HCT116 (cell line): ENCODE measurements at regions not wholly inside any gene's neighbourhood (a gene's known extent, or its start where the extent isn't known, plus 50 kb on each side); places are given as distances from the start of the nearest gene placed in this dataset.

Source experiments
- CBX3 ChIP-seq: IDR thresholded peaks from 2 replicates; pipeline ENCODE4 v1.6.1; 2012; ENCODE audit warnings: low read depth
- CTCF ChIP-seq, 3 experiments: fragments of 200-600 bp in 1 of 3; sonication (generic) in 1 of 3; IDR thresholded peaks in 2 of 3; conservative IDR thresholded peaks in 1 of 3; 2 replicates each; pipeline ENCODE4 v1.5.1; 2012 to 2017; ENCODE audit warnings: low read depth in 2 of 3, low read length in 2 of 3, antibody characterized with exemption in 1 of 3, borderline replicate concordance in 1 of 3, control low read depth in 1 of 3, mild to moderate bottlenecking in 1 of 3, mixed read lengths in 1 of 3, mixed run types in 1 of 3, moderate library complexity in 1 of 3; ENCODE audit not compliant: insufficient read depth in 1 of 3
- JUND ChIP-seq: IDR thresholded peaks from 2 replicates; pipeline ENCODE4 v1.6.1; 2012
- POLR2A ChIP-seq: IDR thresholded peaks from 2 replicates; pipeline ENCODE4 v1.7.0; 2011; ENCODE audit warnings: borderline replicate concordance; ENCODE audit not compliant: insufficient read depth, insufficient read length; ENCODE audit errors: extremely low read depth
- POLR2AphosphoS5 ChIP-seq: IDR thresholded peaks from 2 replicates; pipeline ENCODE4 v1.6.1; 2011; ENCODE audit warnings: mild to moderate bottlenecking, low read depth, low read length, moderate library complexity
- RAD21 ChIP-seq: IDR thresholded peaks from 2 replicates; pipeline ENCODE4 v1.6.1; 2012; ENCODE audit warnings: low read depth, mild to moderate bottlenecking
- SP1 ChIP-seq: IDR thresholded peaks from 2 replicates; pipeline ENCODE4 v1.6.1; 2012; ENCODE audit warnings: low read depth
- ZBTB33 ChIP-seq: IDR thresholded peaks from 2 replicates; pipeline ENCODE4 v1.6.1; 2011; ENCODE audit warnings: mild to moderate bottlenecking, low read length, moderate library complexity; ENCODE audit not compliant: insufficient replicate concordance; ENCODE audit errors: extremely low read depth
- TF ChIP-seq, protein P1 (sequence below): IDR thresholded peaks from 2 replicates; pipeline ENCODE4 v1.6.1; 2012

DNA sequence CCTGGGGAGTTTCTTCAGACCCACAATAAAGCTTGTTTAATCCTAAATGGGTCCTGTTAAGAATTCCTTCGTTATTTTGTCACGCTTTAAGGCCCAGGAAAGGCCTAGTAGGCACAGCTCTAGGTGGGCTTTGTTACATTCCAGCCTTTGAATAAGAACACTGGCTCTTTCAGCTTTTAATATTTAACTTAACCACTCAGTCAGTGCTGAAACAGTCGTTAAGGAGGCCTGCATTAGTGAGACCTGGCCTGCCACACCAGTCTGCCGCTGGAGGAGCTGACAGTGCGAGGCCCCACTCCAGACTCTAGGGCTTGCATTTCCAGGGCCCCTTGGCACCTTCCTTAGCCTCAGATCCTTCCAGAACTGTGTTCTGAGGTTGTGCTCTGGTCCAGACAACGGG is 351.4 kb downstream of the GLRX3 start:
- no peak for TF ChIP-seq POLR2A
- no peak for TF ChIP-seq CBX3
- no peak for TF ChIP-seq CTCF (IDR thresholded peaks at IDR 0.05 in 2 of 3, conservative IDR thresholded peaks at IDR 0.05 in 1 of 3; ENCODE audit: borderline replicate concordance in 1 of 3, insufficient read depth in 1 of 3, low read depth in 2 of 3, low read length in 2 of 3)
- TF ChIP-seq, protein P1, sequence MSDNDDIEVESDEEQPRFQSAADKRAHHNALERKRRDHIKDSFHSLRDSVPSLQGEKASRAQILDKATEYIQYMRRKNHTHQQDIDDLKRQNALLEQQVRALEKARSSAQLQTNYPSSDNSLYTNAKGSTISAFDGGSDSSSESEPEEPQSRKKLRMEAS, result no peak
- no peak for TF ChIP-seq JUND
- no peak for TF ChIP-seq ZBTB33
- no peak for TF ChIP-seq SP1
- no peak for TF ChIP-seq RAD21
- TF ChIP-seq POLR2AphosphoS5, result no peak
